Epithelial cell of proximal tubule (primary cell): ENCODE measurements at regions not wholly inside any gene's neighbourhood (a gene's known extent, or its start where the extent isn't known, plus 50 kb on each side); places are given as distances from the start of the nearest gene placed in this dataset.
"Not testable (repeated sequence)": the region's sequence is repeated elsewhere in the genome, so short reads cannot be mapped to it uniquely, and the experiment has no call there.

Source experiments
- DNase-seq: peaks from one replicate; pipeline ENCODE4 v3.0.0-alpha.2; 2011; ENCODE audit warnings: low read depth
- H3K4me3 ChIP-seq: 2 replicates; pipeline ENCODE4 v1.5.1; 2011; ENCODE audit warnings: low read depth, mild to moderate bottlenecking, low read length
- CTCF ChIP-seq: conservative IDR thresholded peaks from 2 replicates; pipeline ENCODE4 v1.5.1; 2012; ENCODE audit warnings: low read depth, mild to moderate bottlenecking, low read length

- no peak for TF ChIP-seq CTCF
- no peak for DNase-seq
- no peak overlapping the region for H3K4me3 ChIP-seq
Observed at GRCh38 chr6:37089783-37090182, 80.2 kb upstream of the PIM1 start.

- not testable (repeated sequence) for H3K4me3 ChIP-seq, DNase-seq
Observed at GRCh38 chr6:37091104-37091503, 78.8 kb upstream of the PIM1 start.

- DNase-seq, H3K4me3 ChIP-seq: not testable (repeated sequence)
Observed at GRCh38 chr6:37091586-37091985, 78.4 kb upstream of the PIM1 start.

GRCh38 chr6:37092923-37093727 is 76.8 kb upstream of the PIM1 start:
- H3K4me3 ChIP-seq: no peak overlapping the region
- TF ChIP-seq CTCF: no peak
- no peak for DNase-seq

- DNase-seq: no peak
- H3K4me3 ChIP-seq: no peak overlapping the region
- no peak for TF ChIP-seq CTCF
Observed at GRCh38 chr6:37093728-37094069, 76.3 kb upstream of the PIM1 start.

- no peak for TF ChIP-seq CTCF
- no peak overlapping the region for H3K4me3 ChIP-seq
- no peak for DNase-seq
Observed at GRCh38 chr6:37095997-37096396, 74.0 kb upstream of the PIM1 start.

GRCh38 chr6:37097335-37097734 is 72.6 kb upstream of the PIM1 start:
- no peak for TF ChIP-seq CTCF
- no peak for DNase-seq
- no peak overlapping the region for H3K4me3 ChIP-seq

GRCh38 chr6:37099442-37099841 is 70.5 kb upstream of the PIM1 start:
- no peak for DNase-seq
- no peak overlapping the region for H3K4me3 ChIP-seq
- no peak for TF ChIP-seq CTCF
